ENCODE measurements at regions not wholly inside any gene's neighbourhood (a gene's known extent, or its start where the extent isn't known, plus 50 kb on each side); places are given as distances from the start of the nearest gene placed in this dataset.

DNA sequence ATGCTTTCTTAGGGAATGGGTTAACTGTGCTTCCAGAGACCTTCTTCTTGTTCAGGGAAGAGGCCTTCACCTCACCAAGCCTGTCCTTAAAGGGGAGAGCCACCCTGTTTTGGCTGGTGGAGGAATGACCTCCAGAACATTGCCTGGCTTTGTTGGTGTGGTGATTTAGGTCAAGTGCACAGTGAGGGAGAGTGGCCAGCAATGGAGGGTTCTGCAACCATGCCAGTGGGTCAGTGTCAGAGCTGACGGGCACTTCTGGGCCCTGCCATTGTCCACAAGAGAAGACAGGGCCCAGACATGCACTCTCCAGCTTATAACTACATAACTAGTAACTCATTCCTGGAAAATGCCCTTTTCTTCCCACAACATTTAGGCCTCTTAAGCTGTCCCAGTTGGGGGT is 238.5 kb upstream of the AKR1E2 start:
- no peaks in the 10 kb centered on the region for H3K36me3 Mint-ChIP-seq
- no peak overlapping the region for H3K4me3 Mint-ChIP-seq
- WGBS (ENCODE audit: insufficient coverage), result 95% methylated on average over 1 of the region's 1 CpG
- H3K27ac Mint-ChIP-seq, result no peak overlapping the region
- no peaks in the 10 kb centered on the region for H3K4me1 Mint-ChIP-seq
- Histone ChIP-seq H3K4me3 (ENCODE audit: low read length) (no peak overlapping the region), H3K4me1 (ENCODE audit: control insufficient read depth, insufficient read depth, low read length) (no peaks in the 10 kb centered on the region), H3K36me3 (ENCODE audit: control insufficient read depth, insufficient read depth, low read length) (no peaks in the 10 kb centered on the region), H3K9me3 (ENCODE audit: control insufficient read depth, insufficient read depth, low read length) (no peaks in the 10 kb centered on the region), H3K27me3 (ENCODE audit: control insufficient read depth, insufficient read depth, low read length) (peaks cover 4% of the 10 kb centered on the region), H3K27ac (ENCODE audit: low read length) (no peak overlapping the region)
- peaks cover 9 to 27% of the 10 kb centered on the region in 2 donors for H3K27me3 Mint-ChIP-seq (ENCODE audit: low read depth in 2 of 2)
- TF ChIP-seq, protein P1, sequence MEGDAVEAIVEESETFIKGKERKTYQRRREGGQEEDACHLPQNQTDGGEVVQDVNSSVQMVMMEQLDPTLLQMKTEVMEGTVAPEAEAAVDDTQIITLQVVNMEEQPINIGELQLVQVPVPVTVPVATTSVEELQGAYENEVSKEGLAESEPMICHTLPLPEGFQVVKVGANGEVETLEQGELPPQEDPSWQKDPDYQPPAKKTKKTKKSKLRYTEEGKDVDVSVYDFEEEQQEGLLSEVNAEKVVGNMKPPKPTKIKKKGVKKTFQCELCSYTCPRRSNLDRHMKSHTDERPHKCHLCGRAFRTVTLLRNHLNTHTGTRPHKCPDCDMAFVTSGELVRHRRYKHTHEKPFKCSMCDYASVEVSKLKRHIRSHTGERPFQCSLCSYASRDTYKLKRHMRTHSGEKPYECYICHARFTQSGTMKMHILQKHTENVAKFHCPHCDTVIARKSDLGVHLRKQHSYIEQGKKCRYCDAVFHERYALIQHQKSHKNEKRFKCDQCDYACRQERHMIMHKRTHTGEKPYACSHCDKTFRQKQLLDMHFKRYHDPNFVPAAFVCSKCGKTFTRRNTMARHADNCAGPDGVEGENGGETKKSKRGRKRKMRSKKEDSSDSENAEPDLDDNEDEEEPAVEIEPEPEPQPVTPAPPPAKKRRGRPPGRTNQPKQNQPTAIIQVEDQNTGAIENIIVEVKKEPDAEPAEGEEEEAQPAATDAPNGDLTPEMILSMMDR (IDR thresholded peaks at IDR 0.05), result no peak
- intact Hi-C loops (cut with micrococcal nuclease), result no loop called here
- H3K9me3 Mint-ChIP-seq, result no peaks in the 10 kb centered on the region
- ATAC-seq, result no peak
- DNase-seq, result no peak

DNA sequence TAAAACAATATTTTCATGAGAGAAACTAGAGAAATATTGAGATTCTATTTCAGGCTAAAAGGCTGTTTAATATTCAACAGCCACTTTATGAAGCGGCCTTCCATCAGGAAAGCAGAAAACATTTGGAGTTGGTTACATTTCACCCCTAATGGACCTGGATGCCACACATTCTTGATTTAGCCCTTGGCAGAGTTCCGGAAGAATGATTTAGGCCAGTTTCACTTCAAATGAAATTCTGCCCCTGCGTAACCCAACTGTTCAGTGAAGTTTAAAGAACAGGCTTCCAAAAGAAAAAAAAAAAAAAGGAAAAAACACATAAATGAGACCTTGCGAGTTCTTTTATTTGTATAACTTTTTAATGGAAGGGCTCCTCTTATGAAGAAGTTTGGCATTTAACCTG is 239.2 kb upstream of the AKR1E2 start:
- H3K4me3 Mint-ChIP-seq, result no peak overlapping the region
- DNase-seq, result no peak
- no peak overlapping the region for H3K27ac ChIP-seq (ENCODE audit: low read length)
- H3K36me3 Mint-ChIP-seq, result no peaks in the 10 kb centered on the region
- H3K4me3 ChIP-seq (ENCODE audit: low read length), result no peak overlapping the region
- peaks cover 4% of the 10 kb centered on the region for H3K27me3 ChIP-seq (ENCODE audit: control insufficient read depth, insufficient read depth, low read length)
- intact Hi-C loops (cut with micrococcal nuclease), result no loop called here
- H3K27me3 Mint-ChIP-seq (ENCODE audit: low read depth in 2 of 2), result peaks cover 9 to 34% of the 10 kb centered on the region in 2 donors
- TF ChIP-seq, protein P1 (IDR thresholded peaks at IDR 0.05), result no peak
- no peaks in the 10 kb centered on the region for H3K4me1 Mint-ChIP-seq
- ATAC-seq, result no peak
- H3K9me3 ChIP-seq (ENCODE audit: control insufficient read depth, insufficient read depth, low read length), result no peaks in the 10 kb centered on the region
- no peaks in the 10 kb centered on the region for H3K9me3 Mint-ChIP-seq
- 91% methylated on average over 4 of the region's 4 CpGs for WGBS (ENCODE audit: insufficient coverage)
- H3K4me1 ChIP-seq (ENCODE audit: control insufficient read depth, insufficient read depth, low read length), result no peaks in the 10 kb centered on the region
- H3K27ac Mint-ChIP-seq, result no peak overlapping the region
- no peaks in the 10 kb centered on the region for H3K36me3 ChIP-seq (ENCODE audit: control insufficient read depth, insufficient read depth, low read length)

DNA sequence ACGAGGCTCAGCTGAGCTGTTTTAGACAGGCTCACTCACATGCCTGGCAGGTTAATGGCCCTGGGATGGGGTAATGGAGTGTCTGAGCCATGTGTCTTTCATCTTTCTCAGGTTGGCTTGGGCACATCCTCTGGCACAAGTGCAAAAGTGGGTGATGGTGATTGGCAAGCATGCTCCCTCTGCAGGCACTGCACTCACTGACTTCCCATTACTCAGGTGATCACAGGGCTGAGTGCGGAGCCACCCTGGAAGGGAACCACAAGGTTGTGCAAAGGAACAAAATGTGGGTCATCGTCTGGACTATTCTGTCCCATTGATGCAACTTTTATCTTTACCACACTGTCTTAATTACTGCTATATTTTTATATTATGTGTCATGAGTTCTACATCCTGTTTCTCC is 244.1 kb upstream of the AKR1E2 start:
- TF ChIP-seq, protein P1 (IDR thresholded peaks at IDR 0.05), result no peak
- Mint-ChIP-seq H3K4me1 (no peaks in the 10 kb centered on the region), H3K4me3 (no peak overlapping the region), H3K9me3 (no peaks in the 10 kb centered on the region), H3K36me3 (no peaks in the 10 kb centered on the region), H3K27ac (no peak overlapping the region), H3K27me3 (ENCODE audit: low read depth in 2 of 2) (peaks cover 17 to 32% of the 10 kb centered on the region in 2 donors)
- Histone ChIP-seq H3K36me3 (ENCODE audit: control insufficient read depth, insufficient read depth, low read length) (no peaks in the 10 kb centered on the region), H3K4me1 (ENCODE audit: control insufficient read depth, insufficient read depth, low read length) (no peaks in the 10 kb centered on the region), H3K27me3 (ENCODE audit: control insufficient read depth, insufficient read depth, low read length) (peaks cover 4% of the 10 kb centered on the region), H3K27ac (ENCODE audit: low read length) (no peak overlapping the region), H3K4me3 (ENCODE audit: low read length) (no peak overlapping the region), H3K9me3 (ENCODE audit: control insufficient read depth, insufficient read depth, low read length) (no peaks in the 10 kb centered on the region)
- WGBS (ENCODE audit: insufficient coverage), result 88% methylated on average over 2 of the region's 3 CpGs
- ATAC-seq (no peak), DNase-seq (no peak)
- intact Hi-C loops (cut with micrococcal nuclease), result no loop called here

DNA sequence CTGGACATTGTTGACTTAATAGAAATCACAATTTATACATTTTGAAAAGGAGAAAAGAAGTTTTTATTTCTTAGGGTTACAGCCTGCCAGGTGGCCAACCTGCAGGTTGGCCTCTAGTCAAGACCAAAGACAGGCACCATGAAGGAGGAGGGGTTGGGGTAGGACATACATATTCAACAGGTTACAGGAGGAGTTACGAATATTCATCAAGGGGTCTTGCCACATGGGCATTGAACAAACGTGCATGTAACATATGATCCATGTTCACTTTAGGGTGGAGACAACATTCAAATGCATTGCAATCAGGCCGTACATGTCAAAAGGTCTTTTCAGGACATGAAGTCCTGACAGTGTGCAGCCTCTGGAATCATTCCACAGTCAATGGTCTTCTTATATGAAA is 246.2 kb upstream of the AKR1E2 start:
- DNase-seq, result no peak
- TF ChIP-seq, protein P1 (IDR thresholded peaks at IDR 0.05), result no peak
- no peaks in the 10 kb centered on the region for H3K9me3 Mint-ChIP-seq
- 87% methylated on average over 3 of the region's 3 CpGs for WGBS (ENCODE audit: insufficient coverage)
- no peak for ATAC-seq
- no peaks in the 10 kb centered on the region for H3K36me3 Mint-ChIP-seq
- Histone ChIP-seq H3K4me1 (ENCODE audit: control insufficient read depth, insufficient read depth, low read length) (no peaks in the 10 kb centered on the region), H3K36me3 (ENCODE audit: control insufficient read depth, insufficient read depth, low read length) (no peaks in the 10 kb centered on the region), H3K27ac (ENCODE audit: low read length) (no peak overlapping the region), H3K4me3 (ENCODE audit: low read length) (no peak overlapping the region), H3K9me3 (ENCODE audit: control insufficient read depth, insufficient read depth, low read length) (no peaks in the 10 kb centered on the region), H3K27me3 (ENCODE audit: control insufficient read depth, insufficient read depth, low read length) (peaks cover 2% of the 10 kb centered on the region)
- intact Hi-C loops (cut with micrococcal nuclease), result no loop called here
- no peak overlapping the region for H3K4me3 Mint-ChIP-seq
- H3K4me1 Mint-ChIP-seq, result no peaks in the 10 kb centered on the region
- peaks cover 20 to 45% of the 10 kb centered on the region in 2 donors for H3K27me3 Mint-ChIP-seq (ENCODE audit: low read depth in 2 of 2)
- no peak overlapping the region for H3K27ac Mint-ChIP-seq

Data from natural killer cell (primary cell).